ENCODE measurements at regions not wholly inside any gene's neighbourhood (a gene's known extent, or its start where the extent isn't known, plus 50 kb on each side); places are given as distances from the start of the nearest gene placed in this dataset.

- TF ChIP-seq CEBPB (IDR thresholded peaks at IDR 0.05), result no peak
- no peak for TF ChIP-seq CREB1 (IDR thresholded peaks at IDR 0.05; ENCODE audit: low read depth)
- TF ChIP-seq ZBTB7A (IDR thresholded peaks at IDR 0.05; ENCODE audit: low read depth), result no peak
- TF ChIP-seq USF1 (IDR thresholded peaks at IDR 0.05), result no peak
- no peak for TF ChIP-seq EGR1 (IDR thresholded peaks at IDR 0.05)
Observed at GRCh38 chr21:23574932-23575331, 2032.3 kb downstream of the MRPL39 start.

DNA sequence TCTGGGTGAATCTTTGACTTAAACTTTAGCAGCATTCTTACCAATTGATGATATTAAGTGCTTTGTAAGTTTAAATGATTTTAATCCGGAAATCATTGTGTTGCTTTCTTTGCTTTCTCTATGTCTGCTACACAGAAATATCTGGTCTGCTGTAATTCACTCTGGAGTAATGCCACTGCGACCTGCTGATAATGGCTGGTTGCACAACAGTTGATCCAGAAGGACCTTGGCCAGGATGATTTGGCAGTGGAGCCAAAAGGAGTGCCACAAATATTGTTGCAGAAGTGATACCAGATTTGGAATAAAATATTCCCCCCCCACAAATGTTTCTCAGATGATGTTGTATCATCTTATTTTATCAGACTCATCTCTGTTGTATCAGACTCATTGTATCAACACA is 2063.9 kb downstream of the MRPL39 start:
- TF ChIP-seq CEBPB (IDR thresholded peaks at IDR 0.05) (no peak), EGR1 (IDR thresholded peaks at IDR 0.05) (no peak), ZBTB7A (IDR thresholded peaks at IDR 0.05; ENCODE audit: low read depth) (no peak), USF1 (IDR thresholded peaks at IDR 0.05) (no peak), YY1 (IDR thresholded peaks at IDR 0.05; ENCODE audit: low read depth) (no peak), RAD21 (IDR thresholded peaks at IDR 0.05; ENCODE audit: low read depth) (no peak), TEAD4 (IDR thresholded peaks at IDR 0.05) (no peak), TAF1 (IDR thresholded peaks at IDR 0.05; ENCODE audit: low read depth) (no peak), CREB1 (IDR thresholded peaks at IDR 0.05; ENCODE audit: low read depth) (no peak), EP300 (IDR thresholded peaks at IDR 0.05; ENCODE audit: borderline replicate concordance) (no peak), NFIC (IDR thresholded peaks at IDR 0.05) (no peak), TCF12 (IDR thresholded peaks at IDR 0.05; ENCODE audit: low read depth) (no peak), FOXM1 (IDR thresholded peaks at IDR 0.05; ENCODE audit: borderline replicate concordance, low read depth) (no peak)
- TF ChIP-seq, protein P1, sequence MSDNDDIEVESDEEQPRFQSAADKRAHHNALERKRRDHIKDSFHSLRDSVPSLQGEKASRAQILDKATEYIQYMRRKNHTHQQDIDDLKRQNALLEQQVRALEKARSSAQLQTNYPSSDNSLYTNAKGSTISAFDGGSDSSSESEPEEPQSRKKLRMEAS (IDR thresholded peaks at IDR 0.05), result no peak
- TF ChIP-seq, protein P2, sequence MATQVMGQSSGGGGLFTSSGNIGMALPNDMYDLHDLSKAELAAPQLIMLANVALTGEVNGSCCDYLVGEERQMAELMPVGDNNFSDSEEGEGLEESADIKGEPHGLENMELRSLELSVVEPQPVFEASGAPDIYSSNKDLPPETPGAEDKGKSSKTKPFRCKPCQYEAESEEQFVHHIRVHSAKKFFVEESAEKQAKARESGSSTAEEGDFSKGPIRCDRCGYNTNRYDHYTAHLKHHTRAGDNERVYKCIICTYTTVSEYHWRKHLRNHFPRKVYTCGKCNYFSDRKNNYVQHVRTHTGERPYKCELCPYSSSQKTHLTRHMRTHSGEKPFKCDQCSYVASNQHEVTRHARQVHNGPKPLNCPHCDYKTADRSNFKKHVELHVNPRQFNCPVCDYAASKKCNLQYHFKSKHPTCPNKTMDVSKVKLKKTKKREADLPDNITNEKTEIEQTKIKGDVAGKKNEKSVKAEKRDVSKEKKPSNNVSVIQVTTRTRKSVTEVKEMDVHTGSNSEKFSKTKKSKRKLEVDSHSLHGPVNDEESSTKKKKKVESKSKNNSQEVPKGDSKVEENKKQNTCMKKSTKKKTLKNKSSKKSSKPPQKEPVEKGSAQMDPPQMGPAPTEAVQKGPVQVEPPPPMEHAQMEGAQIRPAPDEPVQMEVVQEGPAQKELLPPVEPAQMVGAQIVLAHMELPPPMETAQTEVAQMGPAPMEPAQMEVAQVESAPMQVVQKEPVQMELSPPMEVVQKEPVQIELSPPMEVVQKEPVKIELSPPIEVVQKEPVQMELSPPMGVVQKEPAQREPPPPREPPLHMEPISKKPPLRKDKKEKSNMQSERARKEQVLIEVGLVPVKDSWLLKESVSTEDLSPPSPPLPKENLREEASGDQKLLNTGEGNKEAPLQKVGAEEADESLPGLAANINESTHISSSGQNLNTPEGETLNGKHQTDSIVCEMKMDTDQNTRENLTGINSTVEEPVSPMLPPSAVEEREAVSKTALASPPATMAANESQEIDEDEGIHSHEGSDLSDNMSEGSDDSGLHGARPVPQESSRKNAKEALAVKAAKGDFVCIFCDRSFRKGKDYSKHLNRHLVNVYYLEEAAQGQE (IDR thresholded peaks at IDR 0.05; ENCODE audit: low read depth), result no peak

DNA sequence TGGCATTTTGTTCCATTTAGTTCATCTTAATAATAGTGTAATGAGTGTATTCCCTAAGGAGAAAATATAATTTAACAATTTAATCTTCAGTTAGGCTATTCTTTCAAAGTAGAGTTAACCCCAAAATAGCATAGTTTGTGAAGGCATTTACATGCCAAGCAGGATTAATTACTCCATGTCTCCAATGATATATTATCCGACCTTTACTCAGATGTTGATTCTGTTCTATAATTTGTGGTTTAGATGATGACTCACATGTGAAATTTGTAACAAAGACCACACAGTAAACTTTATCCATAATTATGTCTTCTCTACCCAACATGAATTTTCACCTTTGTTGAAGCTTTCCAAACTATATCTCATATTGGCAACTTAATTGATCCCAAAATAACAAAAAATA is 2065.2 kb downstream of the MRPL39 start:
- TF ChIP-seq, protein P1 (IDR thresholded peaks at IDR 0.05), result no peak
- TF ChIP-seq RAD21 (IDR thresholded peaks at IDR 0.05; ENCODE audit: low read depth) (no peak), TEAD4 (IDR thresholded peaks at IDR 0.05) (no peak), ZBTB7A (IDR thresholded peaks at IDR 0.05; ENCODE audit: low read depth) (no peak), TAF1 (IDR thresholded peaks at IDR 0.05; ENCODE audit: low read depth) (no peak), TCF12 (IDR thresholded peaks at IDR 0.05; ENCODE audit: low read depth) (no peak), NFIC (IDR thresholded peaks at IDR 0.05) (no peak), FOXM1 (IDR thresholded peaks at IDR 0.05; ENCODE audit: borderline replicate concordance, low read depth) (no peak), EP300 (IDR thresholded peaks at IDR 0.05; ENCODE audit: borderline replicate concordance) (no peak), EGR1 (IDR thresholded peaks at IDR 0.05) (no peak), YY1 (IDR thresholded peaks at IDR 0.05; ENCODE audit: low read depth) (no peak), CEBPB (IDR thresholded peaks at IDR 0.05) (no peak), USF1 (IDR thresholded peaks at IDR 0.05) (no peak), CREB1 (IDR thresholded peaks at IDR 0.05; ENCODE audit: low read depth) (no peak)
- TF ChIP-seq, protein P2 (IDR thresholded peaks at IDR 0.05; ENCODE audit: low read depth), result no peak

GRCh38 chr21:23541571-23541970 is 2065.7 kb downstream of the MRPL39 start:
- TF ChIP-seq, protein P2 (IDR thresholded peaks at IDR 0.05; ENCODE audit: low read depth), result no peak
- no peak for TF ChIP-seq CEBPB (IDR thresholded peaks at IDR 0.05)
- no peak for TF ChIP-seq FOXM1 (IDR thresholded peaks at IDR 0.05; ENCODE audit: borderline replicate concordance, low read depth)
- no peak for TF ChIP-seq TEAD4 (IDR thresholded peaks at IDR 0.05)
- TF ChIP-seq, protein P1 (IDR thresholded peaks at IDR 0.05), result no peak
- no peak for TF ChIP-seq EP300 (IDR thresholded peaks at IDR 0.05; ENCODE audit: borderline replicate concordance)
- TF ChIP-seq YY1 (IDR thresholded peaks at IDR 0.05; ENCODE audit: low read depth), result no peak
- TF ChIP-seq USF1 (IDR thresholded peaks at IDR 0.05), result no peak
- no peak for TF ChIP-seq TAF1 (IDR thresholded peaks at IDR 0.05; ENCODE audit: low read depth)
- no peak for TF ChIP-seq CREB1 (IDR thresholded peaks at IDR 0.05; ENCODE audit: low read depth)
- TF ChIP-seq NFIC (IDR thresholded peaks at IDR 0.05), result no peak
- no peak for TF ChIP-seq RAD21 (IDR thresholded peaks at IDR 0.05; ENCODE audit: low read depth)
